ENCODE measurements at regions not wholly inside any gene's neighbourhood (a gene's known extent, or its start where the extent isn't known, plus 50 kb on each side); places are given as distances from the start of the nearest gene placed in this dataset.

GRCh38 chr4:137656661-137657060 lies 124.4 kb upstream of the PCDH18 start:
- Histone ChIP-seq H3K9me3 (ENCODE audit: control insufficient read depth, insufficient read depth, low read length) (no peaks in the 10 kb centered on the region; the same call in 1 of the 2 replicates), H3K27ac (ENCODE audit: low read depth, low read length) (no peak overlapping the region), H3K27me3 (ENCODE audit: control insufficient read depth, insufficient read depth, low read length) (no peaks in the 10 kb centered on the region), H3K4me3 (ENCODE audit: low read depth, low read length) (no peak overlapping the region)
- ChIA-PET CTCF (interaction anchor here (0.8 kb wide), 1 partner anchor 9 kb away, joined by 4 read pairs; no protein-coding TSS in a partner anchor), POLR2A (no interaction called here)
- no peak for TF ChIP-seq CTCF (IDR thresholded peaks at IDR 0.05; ENCODE audit: low read depth, low read length)
- DNase-seq (ENCODE audit: low read depth, low spot score), result no peak

GRCh38 chr4:137655302-137655701 lies 123.0 kb upstream of the PCDH18 start:
- Histone ChIP-seq H3K9me3 (ENCODE audit: control insufficient read depth, insufficient read depth, low read length) (no peaks in the 10 kb centered on the region), H3K4me3 (ENCODE audit: low read depth, low read length) (no peak overlapping the region), H3K27ac (ENCODE audit: low read depth, low read length) (no peak overlapping the region), H3K27me3 (ENCODE audit: control insufficient read depth, insufficient read depth, low read length) (no peaks in the 10 kb centered on the region)
- DNase-seq (ENCODE audit: low read depth, low spot score), result no peak
- TF ChIP-seq CTCF (IDR thresholded peaks at IDR 0.05; ENCODE audit: low read depth, low read length), result no peak
- POLR2A ChIA-PET, result interaction anchor here (1.3 kb wide), 1 partner anchor 123 kb away, joined by 5 read pairs; the partner anchor contains the start of gene PCDH18
- CTCF ChIA-PET, result no interaction called here

GRCh38 chr4:137651128-137651527 lies 118.8 kb upstream of the PCDH18 start:
- POLR2A ChIA-PET, result interaction anchor here (0.5 to 1.3 kb wide), 5 partner anchors 13 to 407 kb away, joined by 3 to 6 read pairs (median 4); partner anchors contain the start of gene PCDH18
- Histone ChIP-seq H3K27ac (ENCODE audit: low read depth, low read length) (no peak overlapping the region), H3K9me3 (ENCODE audit: control insufficient read depth, insufficient read depth, low read length) (peaks cover 4% of the 10 kb centered on the region; the same call in 1 of the 2 replicates), H3K27me3 (ENCODE audit: control insufficient read depth, insufficient read depth, low read length) (no peaks in the 10 kb centered on the region), H3K4me3 (ENCODE audit: low read depth, low read length) (no peak overlapping the region)
- no peak for TF ChIP-seq CTCF (IDR thresholded peaks at IDR 0.05; ENCODE audit: low read depth, low read length)
- CTCF ChIA-PET, result interaction anchor here (0.7 kb wide), 2 partner anchors 15 to 242 kb away, joined by 4 read pairs; no protein-coding TSS in a partner anchor
- DNase-seq (ENCODE audit: low read depth, low spot score), result no peak

- ChIA-PET CTCF (no interaction called here), POLR2A (no interaction called here)
- no peak for DNase-seq (ENCODE audit: low read depth, low spot score)
- Histone ChIP-seq H3K4me3 (ENCODE audit: low read depth, low read length) (no peak overlapping the region), H3K9me3 (ENCODE audit: control insufficient read depth, insufficient read depth, low read length) (peaks cover 4% of the 10 kb centered on the region; the same call in 1 of the 2 replicates), H3K27ac (ENCODE audit: low read depth, low read length) (no peak overlapping the region), H3K27me3 (ENCODE audit: control insufficient read depth, insufficient read depth, low read length) (no peaks in the 10 kb centered on the region)
- no peak for TF ChIP-seq CTCF (IDR thresholded peaks at IDR 0.05; ENCODE audit: low read depth, low read length)
These were observed 117.6 kb upstream of the PCDH18 start for GRCh38 chr4:137649711-137650450.

GRCh38 chr4:137648531-137648930 lies 116.2 kb upstream of the PCDH18 start:
- Histone ChIP-seq H3K27me3 (ENCODE audit: control insufficient read depth, insufficient read depth, low read length) (no peaks in the 10 kb centered on the region), H3K27ac (ENCODE audit: low read depth, low read length) (no peak overlapping the region), H3K9me3 (ENCODE audit: control insufficient read depth, insufficient read depth, low read length) (peaks cover 4% of the 10 kb centered on the region; the same call in 1 of the 2 replicates), H3K4me3 (ENCODE audit: low read depth, low read length) (no peak overlapping the region)
- CTCF ChIA-PET, result interaction anchor here (1.2 kb wide), 1 partner anchor 8 kb away, joined by 4 read pairs; no protein-coding TSS in a partner anchor
- DNase-seq (ENCODE audit: low read depth, low spot score), result no peak
- TF ChIP-seq CTCF (IDR thresholded peaks at IDR 0.05; ENCODE audit: low read depth, low read length), result no peak
- POLR2A ChIA-PET, result interaction anchor here (1.1 kb wide), 1 partner anchor 57 kb away, joined by 3 read pairs; no protein-coding TSS in a partner anchor
